ENCODE measurements at regions not wholly inside any gene's neighbourhood (a gene's known extent, or its start where the extent isn't known, plus 50 kb on each side); places are given as distances from the start of the nearest gene placed in this dataset.

GRCh38 chr3:156016902-156017301, 103.5 kb upstream of the KCNAB1 start:
- no peaks in the 10 kb centered on the region for H3K36me3 ChIP-seq
- H3K27me3 ChIP-seq: no peaks in the 10 kb centered on the region; the same call in 1 of the 2 replicates
- no peak overlapping the region for H3K4me3 ChIP-seq (ENCODE audit: low read depth, low read length)
- no peak for DNase-seq
- no peak for TF ChIP-seq CTCF (IDR thresholded peaks at IDR 0.05; ENCODE audit: low read depth, low read length)
- no peaks in the 10 kb centered on the region for H3K4me1 ChIP-seq
- no peaks in the 10 kb centered on the region for H3K9me3 ChIP-seq

GRCh38 chr3:156017352-156018030, 102.9 kb upstream of the KCNAB1 start:
- no peak for DNase-seq
- Histone ChIP-seq H3K36me3 (no peaks in the 10 kb centered on the region), H3K4me1 (no peaks in the 10 kb centered on the region), H3K9me3 (no peaks in the 10 kb centered on the region), H3K27me3 (no peaks in the 10 kb centered on the region; the same call in 1 of the 2 replicates), H3K4me3 (ENCODE audit: low read depth, low read length) (no peak overlapping the region)
- no peak for TF ChIP-seq CTCF (IDR thresholded peaks at IDR 0.05; ENCODE audit: low read depth, low read length)

- no peaks in the 10 kb centered on the region for H3K36me3 ChIP-seq
- H3K4me1 ChIP-seq: no peaks in the 10 kb centered on the region; the same call in 1 of the 2 replicates
- TF ChIP-seq CTCF (IDR thresholded peaks at IDR 0.05; ENCODE audit: low read depth, low read length): no peak
- no peak overlapping the region for H3K4me3 ChIP-seq (ENCODE audit: low read depth, low read length)
- DNase-seq: no peak
- H3K27me3 ChIP-seq: peaks cover 28% of the 10 kb centered on the region
- H3K9me3 ChIP-seq: no peaks in the 10 kb centered on the region
Observed at GRCh38 chr3:156024904-156025533, 95.4 kb upstream of the KCNAB1 start.

- Histone ChIP-seq H3K4me3 (ENCODE audit: low read depth, low read length) (no peak overlapping the region), H3K36me3 (no peaks in the 10 kb centered on the region), H3K27me3 (peaks cover 20% of the 10 kb centered on the region), H3K4me1 (no peaks in the 10 kb centered on the region; the same call in 1 of the 2 replicates), H3K9me3 (no peaks in the 10 kb centered on the region)
- no peak for DNase-seq
- TF ChIP-seq CTCF (IDR thresholded peaks at IDR 0.05; ENCODE audit: low read depth, low read length): no peak
Observed at GRCh38 chr3:156029208-156029607, 91.2 kb upstream of the KCNAB1 start.

- no peak for TF ChIP-seq CTCF (IDR thresholded peaks at IDR 0.05; ENCODE audit: low read depth, low read length)
- DNase-seq: no peak
- Histone ChIP-seq H3K27me3 (peaks cover 9% of the 10 kb centered on the region; the same call in 1 of the 2 replicates), H3K36me3 (no peaks in the 10 kb centered on the region), H3K9me3 (no peaks in the 10 kb centered on the region), H3K4me3 (ENCODE audit: low read depth, low read length) (no peak overlapping the region), H3K4me1 (no peaks in the 10 kb centered on the region)
Observed at GRCh38 chr3:156030723-156031122, 89.7 kb upstream of the KCNAB1 start.

- Histone ChIP-seq H3K27me3 (no peaks in the 10 kb centered on the region), H3K9me3 (no peaks in the 10 kb centered on the region), H3K4me1 (no peaks in the 10 kb centered on the region), H3K36me3 (no peaks in the 10 kb centered on the region), H3K4me3 (ENCODE audit: low read depth, low read length) (no peak overlapping the region)
- DNase-seq: no peak
- no peak for TF ChIP-seq CTCF (IDR thresholded peaks at IDR 0.05; ENCODE audit: low read depth, low read length)
Observed at GRCh38 chr3:156033428-156033827, 87.0 kb upstream of the KCNAB1 start.

Measured in BE2C (cell line).